IMR-90 (cell line): ENCODE measurements at regions not wholly inside any gene's neighbourhood (a gene's known extent, or its start where the extent isn't known, plus 50 kb on each side); places are given as distances from the start of the nearest gene placed in this dataset.

Experiments
- ATAC-seq: fragments of 200-7000 bp; cut with Tn5 transposase; 2 replicates; pipeline ENCODE4 v1.9.1; 2020; ENCODE audit warnings: low read depth, mild to moderate bottlenecking, moderate library complexity
- BruUV-seq: library from RNA; stranded (reverse); fragments of 400-500 nt; replicated peaks from 2 replicates; lab custom pipeline; 2021; lab: Mats Ljungman, UMichigan
- CTCF ChIA-PET: fragments of 300-600 bp; formaldehyde crosslinking; extraction: SDS; loops from one replicate; lab custom pipeline; 2021; ENCODE audit warnings: antibody characterized with exemption; lab: Yijun Ruan, JAX
- POLR2A ChIA-PET: fragments of 300-600 bp; sonication (Branson Sonifier 250); formaldehyde crosslinking; loops from one replicate; lab custom pipeline; 2022; ENCODE audit warnings: antibody characterized with exemption; ENCODE audit not compliant: unreplicated experiment; lab: Charles Lee
- DNase-seq: peaks from one replicate; pipeline ENCODE4 v3.0.0; 2013
- H2AFZ ChIP-seq: replicated peaks from 2 replicates; pipeline ENCODE3; 2013; ENCODE audit warnings: low read length, mild to moderate bottlenecking; ENCODE audit not compliant: poor library complexity
- H2AK5ac ChIP-seq: 2 replicates; pipeline ENCODE4 v1.6.1; 2013; ENCODE audit warnings: low read depth, low read length, inconsistent platforms
- H2AK9ac ChIP-seq: replicated peaks from 2 replicates; pipeline ENCODE3; 2013; ENCODE audit warnings: mild to moderate bottlenecking, low read depth, low read length, moderate library complexity; ENCODE audit not compliant: poor library complexity
- H2BK120ac ChIP-seq: 2 replicates; pipeline ENCODE4 v1.6.1; 2013; ENCODE audit warnings: low read depth, low read length, inconsistent platforms
- H2BK15ac ChIP-seq: 3 replicates; pipeline ENCODE4 v1.6.1; 2013; ENCODE audit warnings: low read depth, low read length, inconsistent platforms
- H2BK20ac ChIP-seq: 2 replicates; pipeline ENCODE4 v1.6.1; 2013; ENCODE audit warnings: low read depth, mild to moderate bottlenecking, inconsistent platforms, low read length, moderate library complexity
- H2BK5ac ChIP-seq: 2 replicates; pipeline ENCODE4 v1.6.1; 2013; ENCODE audit warnings: mild to moderate bottlenecking, low read depth, low read length, inconsistent platforms; ENCODE audit not compliant: poor library complexity, severe bottlenecking
- H3K14ac ChIP-seq: replicated peaks from 2 replicates; pipeline ENCODE4 v1.6.1; 2013; ENCODE audit warnings: low read depth, low read length, inconsistent platforms
- H3K18ac ChIP-seq: 2 replicates; pipeline ENCODE4 v1.6.1; 2013; ENCODE audit warnings: low read depth, low read length, control low read depth
- H3K23ac ChIP-seq: 2 replicates; pipeline ENCODE4 v1.6.1; 2013; ENCODE audit warnings: low read depth, low read length, inconsistent platforms
- H3K27ac ChIP-seq: 2 replicates; pipeline ENCODE4 v1.5.1; 2013; ENCODE audit warnings: mild to moderate bottlenecking, control low read depth, low read length; ENCODE audit not compliant: insufficient read depth
- H3K27me3 ChIP-seq: 2 replicates; pipeline ENCODE4 v1.6.1; 2013; ENCODE audit warnings: low read length; ENCODE audit not compliant: control insufficient read depth, insufficient read depth
- H3K36me3 ChIP-seq: 2 replicates; pipeline ENCODE4 v1.6.1; 2013; ENCODE audit warnings: low read length, mixed read lengths; ENCODE audit not compliant: control insufficient read depth, insufficient read depth
- H3K4ac ChIP-seq: 2 replicates; pipeline ENCODE4 v1.6.1; 2013; ENCODE audit warnings: low read depth, low read length, inconsistent platforms
- H3K4me1 ChIP-seq: 2 replicates; pipeline ENCODE4 v1.6.1; 2013; ENCODE audit warnings: low read length, mixed read lengths; ENCODE audit not compliant: control insufficient read depth, insufficient read depth
- H3K4me2 ChIP-seq: 2 replicates; pipeline ENCODE4 v1.6.1; 2013; ENCODE audit warnings: low read depth, mild to moderate bottlenecking, control low read depth, low read length, moderate library complexity
- H3K4me3 ChIP-seq: 2 replicates; pipeline ENCODE4 v1.5.1; 2013; ENCODE audit warnings: low read depth, mild to moderate bottlenecking, control low read depth, low read length, moderate library complexity; ENCODE audit not compliant: insufficient read depth
- H3K56ac ChIP-seq: 2 replicates; pipeline ENCODE4 v1.6.1; 2013; ENCODE audit warnings: low read length, inconsistent platforms; ENCODE audit not compliant: insufficient read depth; ENCODE audit errors: extremely low read depth
- H3K79me1 ChIP-seq, 2 experiments: 2 replicates each; pipeline ENCODE4 v1.6.1; 2013; ENCODE audit warnings: low read length in 2 of 2, inconsistent platforms in 1 of 2, low read depth in 1 of 2
- H3K9ac ChIP-seq: 2 replicates; pipeline ENCODE4 v1.6.1; 2013; ENCODE audit warnings: low read depth, low read length, control low read depth
- H3K9me1 ChIP-seq: 2 replicates; pipeline ENCODE4 v1.6.1; 2013; ENCODE audit warnings: low read length, inconsistent platforms; ENCODE audit not compliant: insufficient read depth
- H3K9me3 ChIP-seq: 2 replicates; pipeline ENCODE4 v1.6.1; 2013; ENCODE audit warnings: low read length; ENCODE audit not compliant: control insufficient read depth, insufficient read depth
- H4K20me1 ChIP-seq: 2 replicates; pipeline ENCODE4 v1.6.1; 2013; ENCODE audit warnings: low read length, inconsistent platforms; ENCODE audit not compliant: insufficient read depth
- H4K5ac ChIP-seq: 2 replicates; pipeline ENCODE4 v1.6.1; 2013; ENCODE audit warnings: mild to moderate bottlenecking, low read depth, low read length, control low read depth
- H4K8ac ChIP-seq, 2 experiments: 2 replicates each; pipeline ENCODE4 v1.6.1; 2013; ENCODE audit warnings: low read depth in 2 of 2, low read length in 2 of 2, control low read depth in 1 of 2, inconsistent platforms in 1 of 2
- H4K91ac ChIP-seq: 2 replicates; pipeline ENCODE4 v1.6.1; 2013; ENCODE audit warnings: low read depth, low read length, inconsistent platforms; ENCODE audit not compliant: insufficient read depth
- CHD1 ChIP-seq: IDR thresholded peaks from 2 replicates; pipeline ENCODE4 v1.6.1; 2012; ENCODE audit warnings: low read depth, low read length, improper control_type of control experiment
- FOS ChIP-seq: fragments of 150-350 bp; IDR thresholded peaks from 2 replicates; pipeline ENCODE4 v1.6.1; 2016; ENCODE audit warnings: low read depth, low read length
- MAFK ChIP-seq: IDR thresholded peaks from 2 replicates; pipeline ENCODE4 v1.6.1; 2012; ENCODE audit warnings: low read depth, low read length, improper control_type of control experiment
- NFE2L2 ChIP-seq: fragments of 150-350 bp; IDR thresholded peaks from 2 replicates; pipeline ENCODE4 v1.6.1; 2016; ENCODE audit warnings: low read depth, mild to moderate bottlenecking, low read length
- RAD21 ChIP-seq: IDR thresholded peaks from 2 replicates; pipeline ENCODE4 v1.6.1; 2012; ENCODE audit warnings: low read length, improper control_type of control experiment
- USF2 ChIP-seq: fragments of 150-350 bp; IDR thresholded peaks from 2 replicates; pipeline ENCODE4 v1.6.1; 2017; ENCODE audit warnings: mild to moderate bottlenecking, antibody characterized with exemption, low read length, low read depth
- dilution Hi-C: fragments of 300-500 bp; cut with HindIII; formaldehyde crosslinking; loops from one replicate; pipeline ENCODE4 v1.14.3; 2018; ENCODE audit warnings: low sequenced_read_pairs; ENCODE audit not compliant: unreplicated experiment
- in situ Hi-C: fragments of 300-500 bp; cut with MboI; formaldehyde crosslinking; loops from 3 replicates; pipeline ENCODE4 v1.14.3; 2019; ENCODE audit warnings: low sequenced_read_pairs, inconsistent platforms, mixed read lengths
- intact Hi-C: fragments of 100-400 bp; cut with micrococcal nuclease; formaldehyde crosslinking; loops from 2 replicates; pipeline ENCODE4 v1.10.0; 2022

- intact Hi-C loops (no loop called here), in situ Hi-C loops (no loop called here), dilution Hi-C loops (no loop called here)
- Histone ChIP-seq H4K8ac (no peak overlapping the region), H3K9me1 (no peaks in the 10 kb centered on the region), H3K23ac (no peak overlapping the region), H4K91ac (no peak overlapping the region), H2BK120ac (no peak overlapping the region), H3K27ac (no peak overlapping the region), H3K56ac (no peak overlapping the region), H4K20me1 (no peaks in the 10 kb centered on the region), H3K4me3 (no peak overlapping the region), H3K18ac (no peak overlapping the region), H2AK9ac (no peak overlapping the region), H3K14ac (no peak overlapping the region), H2BK5ac (no peak overlapping the region), H2BK15ac (no peak overlapping the region), H3K4me2 (no peak overlapping the region), H3K27me3 (no peaks in the 10 kb centered on the region), H3K4ac (no peak overlapping the region), H3K9me3 (no peaks in the 10 kb centered on the region), H4K5ac (no peak overlapping the region), H2BK20ac (no peak overlapping the region), H3K9ac (no peak overlapping the region), H3K4me1 (no peaks in the 10 kb centered on the region), H2AK5ac (no peak overlapping the region), H2AFZ (no peak overlapping the region), H3K36me3 (no peaks in the 10 kb centered on the region), H3K79me1 (no peaks in the 10 kb centered on the region)
- ATAC-seq (no peak), DNase-seq (no peak)
- CTCF ChIA-PET, result no interaction called here
- POLR2A ChIA-PET, result interaction anchor here (0.7 kb wide), 1 partner anchor 45 kb away, joined by 4 read pairs; no protein-coding TSS in a partner anchor
- TF ChIP-seq CHD1, result no peak
- TF ChIP-seq MAFK, result no peak
- TF ChIP-seq NFE2L2, result no peak
- TF ChIP-seq FOS, result no peak
- TF ChIP-seq RAD21, result no peak
- TF ChIP-seq USF2, result no peak
- BruUV-seq, result no TSS peak
Observed at GRCh38 chr6:139666284-139666683, 291.8 kb upstream of the CITED2 start.
